ENCODE measurements at regions not wholly inside any gene's neighbourhood (a gene's known extent, or its start where the extent isn't known, plus 50 kb on each side); places are given as distances from the start of the nearest gene placed in this dataset.

- no peak for TF ChIP-seq CTCF (IDR thresholded peaks at IDR 0.05)
- no peak for TF ChIP-seq POLR2A (IDR thresholded peaks at IDR 0.05)
These were observed 318.4 kb upstream of the MOCS1 start for GRCh38 chr6:40252531-40253258.
